ENCODE measurements at regions not wholly inside any gene's neighbourhood (a gene's known extent, or its start where the extent isn't known, plus 50 kb on each side); places are given as distances from the start of the nearest gene placed in this dataset.

GRCh38 chr10:16184096-16184597 is 252.7 kb upstream of the PTER start:
- no peak for ATAC-seq (ENCODE audit: low read depth)
- DNase-seq = no peak
- intact Hi-C loops (cut with micrococcal nuclease) = no loop called here
- Mint-ChIP-seq H3K4me3 (no peak overlapping the region), H3K27ac (no peak overlapping the region), H3K27me3 (no peaks in the 10 kb centered on the region), H3K36me3 (ENCODE audit: low read depth) (no peaks in the 10 kb centered on the region), H3K9me3 (no peaks in the 10 kb centered on the region), H3K4me1 (no peaks in the 10 kb centered on the region)
- CTCF ChIA-PET = no interaction called here
- no peak for TF ChIP-seq CTCF (IDR thresholded peaks at IDR 0.05)
- POLR2A ChIA-PET = no interaction called here

- intact Hi-C loops (cut with micrococcal nuclease) = no loop called here
- Mint-ChIP-seq H3K9me3 (no peaks in the 10 kb centered on the region), H3K27me3 (no peaks in the 10 kb centered on the region), H3K4me1 (no peaks in the 10 kb centered on the region), H3K27ac (no peak overlapping the region), H3K36me3 (ENCODE audit: low read depth) (no peaks in the 10 kb centered on the region), H3K4me3 (no peak overlapping the region)
- CTCF ChIA-PET = no interaction called here
- POLR2A ChIA-PET = no interaction called here
- DNase-seq (no peak), ATAC-seq (ENCODE audit: low read depth) (no peak)
- no peak for TF ChIP-seq CTCF (IDR thresholded peaks at IDR 0.05)
These were observed 251.9 kb upstream of the PTER start for GRCh38 chr10:16184906-16185305.

GRCh38 chr10:16186564-16186963 is 250.2 kb upstream of the PTER start:
- Mint-ChIP-seq H3K9me3 (no peaks in the 10 kb centered on the region), H3K4me3 (no peak overlapping the region), H3K27me3 (no peaks in the 10 kb centered on the region), H3K4me1 (no peaks in the 10 kb centered on the region), H3K36me3 (ENCODE audit: low read depth) (no peaks in the 10 kb centered on the region), H3K27ac (no peak overlapping the region)
- POLR2A ChIA-PET = no interaction called here
- intact Hi-C loops (cut with micrococcal nuclease) = no loop called here
- DNase-seq = no peak
- ATAC-seq (ENCODE audit: low read depth) = no peak
- CTCF ChIA-PET = no interaction called here
- no peak for TF ChIP-seq CTCF (IDR thresholded peaks at IDR 0.05)

GRCh38 chr10:16187161-16187560 is 249.6 kb upstream of the PTER start:
- Mint-ChIP-seq H3K36me3 (ENCODE audit: low read depth) (no peaks in the 10 kb centered on the region), H3K9me3 (no peaks in the 10 kb centered on the region), H3K4me3 (no peak overlapping the region), H3K27ac (no peak overlapping the region), H3K27me3 (no peaks in the 10 kb centered on the region), H3K4me1 (no peaks in the 10 kb centered on the region)
- intact Hi-C loops (cut with micrococcal nuclease) = no loop called here
- ChIA-PET POLR2A (no interaction called here), CTCF (no interaction called here)
- ATAC-seq (ENCODE audit: low read depth) = no peak
- DNase-seq = no peak
- TF ChIP-seq CTCF (IDR thresholded peaks at IDR 0.05) = no peak

- H3K27ac Mint-ChIP-seq = no peak overlapping the region
- H3K4me3 Mint-ChIP-seq = no peak overlapping the region
- H3K9me3 Mint-ChIP-seq = no peaks in the 10 kb centered on the region
- H3K4me1 Mint-ChIP-seq = no peaks in the 10 kb centered on the region
- DNase-seq (no peak), ATAC-seq (ENCODE audit: low read depth) (no peak)
- CTCF ChIA-PET = no interaction called here
- no peak for TF ChIP-seq CTCF (IDR thresholded peaks at IDR 0.05)
- intact Hi-C loops (cut with micrococcal nuclease) = no loop called here
- H3K36me3 Mint-ChIP-seq (ENCODE audit: low read depth) = no peaks in the 10 kb centered on the region
- POLR2A ChIA-PET = no interaction called here
- no peaks in the 10 kb centered on the region for H3K27me3 Mint-ChIP-seq
These were observed 244.5 kb upstream of the PTER start for GRCh38 chr10:16192337-16192736.

Data from activated B cell treated with CpG ODN at 0.5 μM for 24 hours (primary cell).